ENCODE measurements at regions not wholly inside any gene's neighbourhood (a gene's known extent, or its start where the extent isn't known, plus 50 kb on each side); places are given as distances from the start of the nearest gene placed in this dataset.

GRCh38 chr10:37549054-37549453, 308.4 kb downstream of the ZNF248 start:
- Histone ChIP-seq H3K4me2 (no peak overlapping the region), H3F3A (replicated peaks; ENCODE audit: low read depth) (no peaks in the 10 kb centered on the region), H3K36me3 (ENCODE audit: insufficient read depth) (no peaks in the 10 kb centered on the region), H4K20me1 (replicated peaks; ENCODE audit: insufficient read depth) (no peaks in the 10 kb centered on the region), H2AFZ (no peak overlapping the region), H3K79me2 (replicated peaks; ENCODE audit: insufficient read depth) (no peaks in the 10 kb centered on the region), H3K27ac (ENCODE audit: low read depth) (no peak overlapping the region), H3K27me3 (ENCODE audit: insufficient read depth) (no peaks in the 10 kb centered on the region), H3K9me2 (ENCODE audit: insufficient read depth) (no peaks in the 10 kb centered on the region), H3K4me3 (no peak overlapping the region), H3K4me1 (ENCODE audit: insufficient read depth) (no peaks in the 10 kb centered on the region)
- Mint-ChIP-seq H3K4me1 (no peaks in the 10 kb centered on the region), H3K27me3 (ENCODE audit: insufficient read depth, low read depth, poor library complexity) (no peaks in the 10 kb centered on the region), H3K36me3 (ENCODE audit: low read depth) (peaks cover 37% of the 10 kb centered on the region), H3K27ac (no peak overlapping the region), H3K9me3 (peaks cover 100% of the 10 kb centered on the region), H3K4me3 (no peak overlapping the region)
- ATAC-seq = no peak
- TF ChIP-seq ETS1 (IDR thresholded peaks at IDR 0.05) (no peak), JUNB (IDR thresholded peaks at IDR 0.05; ENCODE audit: unreplicated experiment) (no peak), STAT1 (IDR thresholded peaks at IDR 0.05; ENCODE audit: unreplicated experiment) (no peak), ZNF462 (CRISPR knock-in tag; IDR thresholded peaks at IDR 0.05) (no peak), ZNF331 (CRISPR knock-in tag; IDR thresholded peaks at IDR 0.05; ENCODE audit: low read depth) (no peak), ZNF114 (CRISPR knock-in tag; IDR thresholded peaks at IDR 0.05) (no peak), EZH2phosphoT487 (IDR thresholded peaks at IDR 0.05; ENCODE audit: unreplicated experiment) (no peak), CREB1 (CRISPR knock-in tag; IDR thresholded peaks at IDR 0.05; ENCODE audit: low read depth) (no peak), NANOG (IDR thresholded peaks at IDR 0.05; ENCODE audit: borderline replicate concordance) (no peak), POLR2AphosphoS5 (IDR thresholded peaks at IDR 0.05; ENCODE audit: low read depth) (no peak), EZH2 (IDR thresholded peaks at IDR 0.05; ENCODE audit: low read depth, unreplicated experiment) (no peak), REST (IDR thresholded peaks at IDR 0.05; ENCODE audit: unreplicated experiment) (no peak)
- no peak for DNase-seq (ENCODE audit: low spot score)
